ENCODE measurements at regions not wholly inside any gene's neighbourhood (a gene's known extent, or its start where the extent isn't known, plus 50 kb on each side); places are given as distances from the start of the nearest gene placed in this dataset.

- no peak for DNase-seq (ENCODE audit: low spot score)
Observed at GRCh38 chr19:30309905-30310601, 62.1 kb upstream of the ZNF536 start.

GRCh38 chr19:30310602-30311263 lies 61.5 kb upstream of the ZNF536 start:
- DNase-seq (ENCODE audit: low spot score) = no peak

GRCh38 chr19:30311911-30312310 lies 60.3 kb upstream of the ZNF536 start:
- DNase-seq (ENCODE audit: low spot score) = no peak

GRCh38 chr19:30312582-30313352 lies 59.4 kb upstream of the ZNF536 start:
- DNase-seq (ENCODE audit: low spot score) = no peak

GRCh38 chr19:30313353-30313750 lies 58.8 kb upstream of the ZNF536 start:
- DNase-seq (ENCODE audit: low spot score) = no peak

- DNase-seq (ENCODE audit: low spot score) = no peak
Observed at GRCh38 chr19:30314056-30314804, 58.0 kb upstream of the ZNF536 start.

- DNase-seq (ENCODE audit: low spot score) = no peak
Observed at GRCh38 chr19:30314805-30315155, 57.4 kb upstream of the ZNF536 start.

GRCh38 chr19:30315159-30315558 lies 57.0 kb upstream of the ZNF536 start:
- no peak for DNase-seq (ENCODE audit: low spot score)

- no peak for DNase-seq (ENCODE audit: low spot score)
Observed at GRCh38 chr19:30316000-30316491, 56.1 kb upstream of the ZNF536 start.

GRCh38 chr19:30316560-30317106 lies 55.6 kb upstream of the ZNF536 start:
- DNase-seq (ENCODE audit: low spot score) = no peak

GRCh38 chr19:30317403-30317802 lies 54.8 kb upstream of the ZNF536 start:
- no peak for DNase-seq (ENCODE audit: low spot score)

- DNase-seq (ENCODE audit: low spot score) = no peak
Observed at GRCh38 chr19:30318261-30318660, 53.9 kb upstream of the ZNF536 start.

GRCh38 chr19:30318936-30319335 lies 53.2 kb upstream of the ZNF536 start:
- no peak for DNase-seq (ENCODE audit: low spot score)

GRCh38 chr19:30319411-30319810 lies 52.8 kb upstream of the ZNF536 start:
- DNase-seq (ENCODE audit: low spot score) = no peak

GRCh38 chr19:30319876-30320275 lies 52.3 kb upstream of the ZNF536 start:
- DNase-seq (ENCODE audit: low spot score) = no peak

GRCh38 chr19:30320466-30320865 lies 51.7 kb upstream of the ZNF536 start:
- no peak for DNase-seq (ENCODE audit: low spot score)

GRCh38 chr19:30320916-30321315 lies 51.3 kb upstream of the ZNF536 start:
- no peak for DNase-seq (ENCODE audit: low spot score)
